Sigmoid colon (tissue), 3 donors: ENCODE measurements at regions not wholly inside any gene's neighbourhood (a gene's known extent, or its start where the extent isn't known, plus 50 kb on each side); places are given as distances from the start of the nearest gene placed in this dataset.

Source experiments
- CTCF ChIP-seq, 4 experiments: fragments of 450-650 bp in 3 of 4; fragments of 200-600 bp in 1 of 4; IDR thresholded peaks; one replicate each; pipeline ENCODE4 v1.5.1; 2016 to 2019; ENCODE audit warnings: antibody characterized with exemption in 4 of 4, mild to moderate bottlenecking in 3 of 4, moderate library complexity in 2 of 4
- POLR2A ChIP-seq, 2 donors: fragments of 450-650 bp; IDR thresholded peaks; one replicate each; pipeline ENCODE4 v1.6.1; 2016; ENCODE audit warnings: antibody characterized with exemption in 2 of 2, mild to moderate bottlenecking in 2 of 2, moderate library complexity in 2 of 2

GRCh38 chr1:168977618-168978017 is 128.9 kb upstream of the ATP1B1 start:
- TF ChIP-seq POLR2A (IDR thresholded peaks at IDR 0.05) (no peak), CTCF (IDR thresholded peaks at IDR 0.05) (no peak)
